Neural cell (in vitro differentiated cells): ENCODE measurements at regions not wholly inside any gene's neighbourhood (a gene's known extent, or its start where the extent isn't known, plus 50 kb on each side); places are given as distances from the start of the nearest gene placed in this dataset.

Experiments
- CTCF ChIP-seq: fragments of 450-650 bp; IDR thresholded peaks from 2 replicates; pipeline ENCODE4 v1.5.1; 2014; ENCODE audit warnings: antibody characterized with exemption, mild to moderate bottlenecking, moderate library complexity; ENCODE audit not compliant: poor library complexity, severe bottlenecking
- EZH2 ChIP-seq: fragments of 200-600, 300-800 bp; shearing (Covaris generic), sonication (generic); IDR thresholded peaks from 2 replicates; pipeline ENCODE4 v1.6.1; 2014; ENCODE audit warnings: antibody characterized with exemption, low read length, borderline replicate concordance, mild to moderate bottlenecking; ENCODE audit not compliant: insufficient read depth, poor library complexity, severe bottlenecking
- RAD21 ChIP-seq: fragments of 450-650 bp; conservative IDR thresholded peaks from 2 replicates; pipeline ENCODE4 v1.6.1; 2014; ENCODE audit warnings: antibody characterized with exemption, mild to moderate bottlenecking, moderate library complexity

GRCh38 chr1:219404629-219405028 is 208.3 kb downstream of the ZC3H11B start:
- no peak for TF ChIP-seq CTCF
- TF ChIP-seq RAD21 = no peak
- no peak for TF ChIP-seq EZH2
